Calu3 (cell line): ENCODE measurements at regions not wholly inside any gene's neighbourhood (a gene's known extent, or its start where the extent isn't known, plus 50 kb on each side); places are given as distances from the start of the nearest gene placed in this dataset.

Source experiments
- BruUV-seq: library from RNA; stranded (reverse); fragments of 400-500 nt; replicated peaks from 2 replicates; lab custom pipeline; 2021; lab: Mats Ljungman, UMichigan
- CTCF ChIA-PET: fragments of 300-600 bp; sonication (Branson Sonifier 250); formaldehyde crosslinking; loops from one replicate; lab custom pipeline; 2022; ENCODE audit warnings: antibody characterized with exemption; lab: Charles Lee
- DNase-seq: peaks from one replicate; pipeline ENCODE4 v3.0.0; 2022
- H3K27ac Mint-ChIP-seq: one replicate; pipeline ENCODE4 v1.8.0; 2022; ENCODE audit warnings: mixed read lengths; ENCODE audit not compliant: unreplicated experiment
- H3K27me3 Mint-ChIP-seq: one replicate; pipeline ENCODE4 v1.8.0; 2022; ENCODE audit warnings: mixed read lengths; ENCODE audit not compliant: unreplicated experiment
- H3K36me3 Mint-ChIP-seq: one replicate; pipeline ENCODE4 v1.8.0; 2022; ENCODE audit warnings: mild to moderate bottlenecking, moderate library complexity, mixed read lengths; ENCODE audit not compliant: insufficient read depth, unreplicated experiment
- H3K4me1 Mint-ChIP-seq: one replicate; pipeline ENCODE4 v1.8.0; 2022; ENCODE audit warnings: mild to moderate bottlenecking, low read depth, mixed read lengths; ENCODE audit not compliant: unreplicated experiment
- H3K4me3 Mint-ChIP-seq: one replicate; pipeline ENCODE4 v1.8.0; 2022; ENCODE audit warnings: mild to moderate bottlenecking, low read depth, moderate library complexity, mixed read lengths; ENCODE audit not compliant: unreplicated experiment
- H3K9me3 Mint-ChIP-seq: one replicate; pipeline ENCODE4 v1.8.0; 2022; ENCODE audit warnings: low read depth, mixed read lengths; ENCODE audit not compliant: unreplicated experiment
- CTCF ChIP-seq: fragments of 200-600 bp; IDR thresholded peaks from one replicate; pipeline ENCODE4 v1.8.0; 2022; ENCODE audit warnings: antibody characterized with exemption; ENCODE audit not compliant: unreplicated experiment
- intact Hi-C: fragments of 100-400 bp; cut with micrococcal nuclease; formaldehyde crosslinking; loops from one replicate; pipeline ENCODE4 v1.10.0; 2022; ENCODE audit not compliant: unreplicated experiment

DNA sequence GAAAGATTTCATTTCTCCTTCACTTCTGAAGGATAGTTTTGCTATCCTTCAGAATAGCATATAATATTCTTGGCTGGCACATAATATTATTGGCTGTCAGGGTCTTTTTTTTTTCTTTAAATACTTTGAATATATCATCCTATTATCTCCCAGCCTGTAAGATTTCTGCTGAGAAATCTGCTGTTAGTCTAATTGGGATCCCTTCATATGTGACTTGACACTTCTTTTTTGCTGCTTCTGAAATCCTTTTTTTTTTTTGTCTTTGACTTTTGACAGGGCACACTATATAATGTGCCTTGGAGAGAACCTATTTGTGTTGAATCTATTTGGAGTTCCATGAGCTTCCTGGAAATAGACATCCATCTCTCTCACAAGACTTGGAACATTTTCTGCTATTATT lies 136.9 kb upstream of the UBL3 start:
- BruUV-seq: no TSS peak
- Mint-ChIP-seq H3K4me1 (no peaks in the 10 kb centered on the region), H3K4me3 (no peak overlapping the region), H3K9me3 (peaks cover 2% of the 10 kb centered on the region), H3K36me3 (no peaks in the 10 kb centered on the region), H3K27me3 (no peaks in the 10 kb centered on the region), H3K27ac (no peak overlapping the region)
- intact Hi-C loops: no loop called here
- DNase-seq: no peak
- CTCF ChIA-PET: no interaction called here
- no peak for TF ChIP-seq CTCF

- no peak overlapping the region for H3K27ac Mint-ChIP-seq
- intact Hi-C loops: no loop called here
These were observed 129.9 kb upstream of the UBL3 start for GRCh38 chr13:29980339-29980738.

GRCh38 chr13:29978211-29978610 lies 127.8 kb upstream of the UBL3 start:
- CTCF ChIA-PET: no interaction called here
- Mint-ChIP-seq H3K27me3 (no peaks in the 10 kb centered on the region), H3K27ac (no peak overlapping the region), H3K4me3 (no peak overlapping the region), H3K36me3 (no peaks in the 10 kb centered on the region), H3K9me3 (no peaks in the 10 kb centered on the region), H3K4me1 (no peaks in the 10 kb centered on the region)
- no TSS peak for BruUV-seq
- no peak for TF ChIP-seq CTCF
- intact Hi-C loops: no loop called here
- DNase-seq: no peak

More at GRCh38 chr13:29980339-29980738, 129.9 kb upstream of the UBL3 start:
- Mint-ChIP-seq H3K4me1 (no peaks in the 10 kb centered on the region), H3K4me3 (no peak overlapping the region), H3K9me3 (no peaks in the 10 kb centered on the region), H3K27me3 (no peaks in the 10 kb centered on the region), H3K36me3 (no peaks in the 10 kb centered on the region)
- no TSS peak for BruUV-seq
- CTCF ChIA-PET: no interaction called here
- no peak for TF ChIP-seq CTCF
- no peak for DNase-seq

- Mint-ChIP-seq H3K36me3 (no peaks in the 10 kb centered on the region), H3K9me3 (no peaks in the 10 kb centered on the region), H3K4me1 (no peaks in the 10 kb centered on the region), H3K27ac (no peak overlapping the region), H3K4me3 (no peak overlapping the region), H3K27me3 (no peaks in the 10 kb centered on the region)
- BruUV-seq: no TSS peak
- CTCF ChIA-PET: no interaction called here
- DNase-seq: no peak
- TF ChIP-seq CTCF: no peak
- intact Hi-C loops: no loop called here
These were observed 127.2 kb upstream of the UBL3 start for GRCh38 chr13:29977476-29978120.
